ENCODE measurements at regions not wholly inside any gene's neighbourhood (a gene's known extent, or its start where the extent isn't known, plus 50 kb on each side); places are given as distances from the start of the nearest gene placed in this dataset.

DNA sequence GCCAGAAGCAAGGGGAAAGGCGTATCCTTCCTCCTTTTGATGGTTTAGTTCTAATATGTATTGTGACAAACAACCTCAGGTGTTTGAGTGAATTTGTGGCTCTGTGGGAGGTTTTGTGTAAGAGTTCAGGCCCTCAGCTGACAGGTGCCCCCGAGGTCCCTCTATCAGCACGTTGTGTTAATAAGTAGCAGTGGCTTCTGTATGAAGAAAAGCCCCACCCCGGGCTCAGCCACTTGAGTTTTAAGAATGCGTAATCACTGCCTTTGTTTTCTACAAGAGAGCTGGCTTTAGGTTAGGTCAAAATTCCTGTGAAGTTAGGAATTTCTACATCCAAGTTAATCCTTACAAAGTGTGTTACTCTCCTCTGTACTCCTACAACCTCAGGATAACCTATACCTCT is 92.4 kb upstream of the PGBD5 start:
- no peak overlapping the region for H3K4me2 ChIP-seq
- intact Hi-C loops (cut with micrococcal nuclease; ENCODE audit: unreplicated experiment): no loop called here
- H3K9me2 ChIP-seq (ENCODE audit: insufficient read depth): no peaks in the 10 kb centered on the region
- no peak overlapping the region for H2AFZ ChIP-seq
- H3K36me3 ChIP-seq (ENCODE audit: low read depth): no peaks in the 10 kb centered on the region
- TF ChIP-seq EZH2 (IDR thresholded peaks at IDR 0.05; ENCODE audit: low read depth): no peak
- TF ChIP-seq, protein P1, sequence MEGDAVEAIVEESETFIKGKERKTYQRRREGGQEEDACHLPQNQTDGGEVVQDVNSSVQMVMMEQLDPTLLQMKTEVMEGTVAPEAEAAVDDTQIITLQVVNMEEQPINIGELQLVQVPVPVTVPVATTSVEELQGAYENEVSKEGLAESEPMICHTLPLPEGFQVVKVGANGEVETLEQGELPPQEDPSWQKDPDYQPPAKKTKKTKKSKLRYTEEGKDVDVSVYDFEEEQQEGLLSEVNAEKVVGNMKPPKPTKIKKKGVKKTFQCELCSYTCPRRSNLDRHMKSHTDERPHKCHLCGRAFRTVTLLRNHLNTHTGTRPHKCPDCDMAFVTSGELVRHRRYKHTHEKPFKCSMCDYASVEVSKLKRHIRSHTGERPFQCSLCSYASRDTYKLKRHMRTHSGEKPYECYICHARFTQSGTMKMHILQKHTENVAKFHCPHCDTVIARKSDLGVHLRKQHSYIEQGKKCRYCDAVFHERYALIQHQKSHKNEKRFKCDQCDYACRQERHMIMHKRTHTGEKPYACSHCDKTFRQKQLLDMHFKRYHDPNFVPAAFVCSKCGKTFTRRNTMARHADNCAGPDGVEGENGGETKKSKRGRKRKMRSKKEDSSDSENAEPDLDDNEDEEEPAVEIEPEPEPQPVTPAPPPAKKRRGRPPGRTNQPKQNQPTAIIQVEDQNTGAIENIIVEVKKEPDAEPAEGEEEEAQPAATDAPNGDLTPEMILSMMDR (conservative IDR thresholded peaks at IDR 0.05): no peak
- no peaks in the 10 kb centered on the region for H3K9me3 ChIP-seq (ENCODE audit: insufficient read depth, low read depth)
- H3K27ac ChIP-seq: no peak overlapping the region
- DNase-seq: no peak
- no peaks in the 10 kb centered on the region for H3K79me2 ChIP-seq (ENCODE audit: low read depth)
- CTCF ChIA-PET: no interaction called here
- no peaks in the 10 kb centered on the region for H3F3A ChIP-seq (ENCODE audit: insufficient read depth, low read depth)
- H3K4me1 ChIP-seq (replicated peaks; ENCODE audit: insufficient read depth): no peaks in the 10 kb centered on the region
- peaks cover 89% of the 10 kb centered on the region for H3K27me3 ChIP-seq (ENCODE audit: insufficient read depth, low read depth)
- POLR2A ChIA-PET (ENCODE audit: unreplicated experiment): no interaction called here
- no TSS peak for BruUV-seq (replicated peaks)
- H3K4me3 ChIP-seq: no peak overlapping the region
- H4K20me1 ChIP-seq (ENCODE audit: insufficient read depth): no peaks in the 10 kb centered on the region

DNA sequence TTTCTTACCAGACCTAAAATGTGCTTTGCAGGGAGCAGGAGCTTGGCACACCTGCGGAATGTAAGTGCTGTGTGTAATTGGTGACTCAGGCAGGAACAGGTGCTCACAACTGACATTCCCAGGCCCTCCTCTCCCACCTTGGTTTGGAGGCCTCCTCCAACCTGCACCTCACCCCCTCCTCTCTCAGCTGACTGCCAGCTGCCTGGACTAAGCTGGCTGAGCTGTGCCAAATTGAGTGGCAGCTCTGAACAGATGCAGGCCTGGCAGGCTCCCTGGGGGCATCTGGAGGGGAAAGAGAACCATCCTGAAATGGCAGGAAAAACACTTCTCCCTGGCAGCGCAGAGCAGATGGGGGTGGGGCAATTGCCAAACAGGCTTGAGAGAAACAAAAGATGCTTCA is 91.7 kb upstream of the PGBD5 start:
- H3K27ac ChIP-seq: no peak overlapping the region
- no peaks in the 10 kb centered on the region for H3K79me2 ChIP-seq (ENCODE audit: low read depth)
- intact Hi-C loops (cut with micrococcal nuclease; ENCODE audit: unreplicated experiment): no loop called here
- no TSS peak for BruUV-seq (replicated peaks)
- no peaks in the 10 kb centered on the region for H3K9me3 ChIP-seq (ENCODE audit: insufficient read depth, low read depth)
- ChIA-PET CTCF (no interaction called here), POLR2A (ENCODE audit: unreplicated experiment) (no interaction called here)
- peaks cover 91% of the 10 kb centered on the region for H3K27me3 ChIP-seq (ENCODE audit: insufficient read depth, low read depth)
- no peaks in the 10 kb centered on the region for H3K9me2 ChIP-seq (ENCODE audit: insufficient read depth)
- H3K4me2 ChIP-seq: no peak overlapping the region
- no peak for DNase-seq
- H2AFZ ChIP-seq: no peak overlapping the region
- no peaks in the 10 kb centered on the region for H3F3A ChIP-seq (ENCODE audit: insufficient read depth, low read depth)
- no peaks in the 10 kb centered on the region for H3K4me1 ChIP-seq (replicated peaks; ENCODE audit: insufficient read depth)
- H3K36me3 ChIP-seq (ENCODE audit: low read depth): no peaks in the 10 kb centered on the region
- no peak overlapping the region for H3K4me3 ChIP-seq
- H4K20me1 ChIP-seq (ENCODE audit: insufficient read depth): no peaks in the 10 kb centered on the region
- TF ChIP-seq, protein P1 (conservative IDR thresholded peaks at IDR 0.05): no peak
- no peak for TF ChIP-seq EZH2 (IDR thresholded peaks at IDR 0.05; ENCODE audit: low read depth)

DNA sequence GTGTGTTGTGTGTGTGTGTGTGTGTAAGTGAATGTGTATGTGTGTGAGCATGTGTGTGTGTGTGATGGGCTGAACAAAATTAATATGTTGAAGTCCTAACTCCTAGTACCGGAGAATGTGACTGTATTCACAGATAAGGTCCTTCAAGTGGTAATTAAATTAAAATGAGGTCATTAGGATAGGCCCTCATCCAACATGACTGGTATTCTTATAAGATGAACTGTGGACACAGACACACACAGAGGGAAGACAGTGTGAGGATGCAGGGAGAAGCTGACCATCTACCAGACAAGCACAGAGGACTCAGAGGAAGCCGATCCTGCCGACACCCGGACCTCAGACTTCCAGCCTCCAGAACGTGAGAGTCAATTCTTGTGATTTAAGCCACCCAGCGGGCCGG is 91.2 kb upstream of the PGBD5 start:
- no peaks in the 10 kb centered on the region for H3K79me2 ChIP-seq (ENCODE audit: low read depth)
- H3K4me2 ChIP-seq: no peak overlapping the region
- H3K4me1 ChIP-seq (replicated peaks; ENCODE audit: insufficient read depth): no peaks in the 10 kb centered on the region
- POLR2A ChIA-PET (ENCODE audit: unreplicated experiment): no interaction called here
- no peak for DNase-seq
- H3K9me3 ChIP-seq (ENCODE audit: insufficient read depth, low read depth): no peaks in the 10 kb centered on the region
- H3K27me3 ChIP-seq (ENCODE audit: insufficient read depth, low read depth): peaks cover 91% of the 10 kb centered on the region
- H3F3A ChIP-seq (ENCODE audit: insufficient read depth, low read depth): no peaks in the 10 kb centered on the region
- TF ChIP-seq, protein P1 (conservative IDR thresholded peaks at IDR 0.05): no peak
- no peak for TF ChIP-seq EZH2 (IDR thresholded peaks at IDR 0.05; ENCODE audit: low read depth)
- H2AFZ ChIP-seq: no peak overlapping the region
- no peaks in the 10 kb centered on the region for H3K9me2 ChIP-seq (ENCODE audit: insufficient read depth)
- CTCF ChIA-PET: no interaction called here
- H4K20me1 ChIP-seq (ENCODE audit: insufficient read depth): no peaks in the 10 kb centered on the region
- intact Hi-C loops (cut with micrococcal nuclease; ENCODE audit: unreplicated experiment): no loop called here
- no TSS peak for BruUV-seq (replicated peaks)
- H3K4me3 ChIP-seq: no peak overlapping the region
- H3K36me3 ChIP-seq (ENCODE audit: low read depth): no peaks in the 10 kb centered on the region
- H3K27ac ChIP-seq: no peak overlapping the region
